NCI-H1417 (cell line): ENCODE measurements at regions not wholly inside any gene's neighbourhood (a gene's known extent, or its start where the extent isn't known, plus 50 kb on each side); places are given as distances from the start of the nearest gene placed in this dataset.

Experiments used
- DNase-seq, 3 experiments: peaks; one replicate each; lab custom pipeline; 2025; lab: John Stamatoyannopoulos, UW

- no peak for DNase-seq
Measured at GRCh38 chr3:102599819-102600576, 165.2 kb downstream of the ZPLD1 start.

- DNase-seq: no peak
Measured at GRCh38 chr3:102605153-102605552, 170.3 kb downstream of the ZPLD1 start.

- peak in 1 of 3 experiments; percentile 11 for DNase-seq
Measured at GRCh38 chr3:102608875-102609274, 174.1 kb downstream of the ZPLD1 start.

- DNase-seq: peak in 2 of 3 experiments; percentile 32 to 78
Measured at GRCh38 chr3:102614021-102614569, 179.3 kb downstream of the ZPLD1 start.

GRCh38 chr3:102614585-102614984 is 179.8 kb downstream of the ZPLD1 start:
- DNase-seq: peak in 2 of 3 experiments; percentile 29 to 78

- no peak for DNase-seq
Measured at GRCh38 chr3:102617381-102617780, 182.6 kb downstream of the ZPLD1 start.

GRCh38 chr3:102619361-102619760 is 184.5 kb downstream of the ZPLD1 start:
- no peak for DNase-seq

GRCh38 chr3:102629943-102630342 is 195.1 kb downstream of the ZPLD1 start:
- no peak for DNase-seq

- DNase-seq: no peak
Measured at GRCh38 chr3:102630531-102630930, 195.7 kb downstream of the ZPLD1 start.

GRCh38 chr3:102643546-102643945 is 208.7 kb downstream of the ZPLD1 start:
- DNase-seq: no peak

GRCh38 chr3:102646557-102646956 is 211.7 kb downstream of the ZPLD1 start:
- no peak for DNase-seq

GRCh38 chr3:102660653-102661052 is 225.8 kb downstream of the ZPLD1 start:
- DNase-seq: no peak

GRCh38 chr3:102661707-102662497 is 227.1 kb downstream of the ZPLD1 start:
- peak in 2 of 3 experiments; percentile 19 to 66 for DNase-seq

GRCh38 chr3:102662498-102662772 is 227.6 kb downstream of the ZPLD1 start:
- DNase-seq: no peak

- no peak for DNase-seq
Measured at GRCh38 chr3:102664126-102664525, 229.3 kb downstream of the ZPLD1 start.

- no peak for DNase-seq
Measured at GRCh38 chr3:102665183-102665582, 230.4 kb downstream of the ZPLD1 start.

GRCh38 chr3:102668247-102668646 is 233.4 kb downstream of the ZPLD1 start:
- DNase-seq: no peak

- DNase-seq: peak in 2 of 3 experiments; percentile 20 to 50
Measured at GRCh38 chr3:102670986-102671385, 236.2 kb downstream of the ZPLD1 start.

- DNase-seq: peak in 1 of 3 experiments; percentile 20
Measured at GRCh38 chr3:102672305-102672704, 237.5 kb downstream of the ZPLD1 start.

GRCh38 chr3:102673271-102674115 is 238.7 kb downstream of the ZPLD1 start:
- peak; percentile 58 to 85 (median 66) for DNase-seq

GRCh38 chr3:102674284-102674683 is 239.5 kb downstream of the ZPLD1 start:
- no peak for DNase-seq

- no peak for DNase-seq
Measured at GRCh38 chr3:102676424-102676823, 241.6 kb downstream of the ZPLD1 start.
